ENCODE measurements at regions not wholly inside any gene's neighbourhood (a gene's known extent, or its start where the extent isn't known, plus 50 kb on each side); places are given as distances from the start of the nearest gene placed in this dataset.
"Not testable (repeated sequence)": the region's sequence is repeated elsewhere in the genome, so short reads cannot be mapped to it uniquely, and the experiment has no call there.

- peak in 1 of 2 experiments; percentile 32 for DNase-seq (ENCODE audit: low read depth in 2 of 2)
Observed at GRCh38 chr6:132199343-132199742, 201.9 kb downstream of the MOXD1 start.

- no peak for DNase-seq (ENCODE audit: low read depth in 2 of 2)
Observed at GRCh38 chr6:132198896-132199295, 202.4 kb downstream of the MOXD1 start.

DNA sequence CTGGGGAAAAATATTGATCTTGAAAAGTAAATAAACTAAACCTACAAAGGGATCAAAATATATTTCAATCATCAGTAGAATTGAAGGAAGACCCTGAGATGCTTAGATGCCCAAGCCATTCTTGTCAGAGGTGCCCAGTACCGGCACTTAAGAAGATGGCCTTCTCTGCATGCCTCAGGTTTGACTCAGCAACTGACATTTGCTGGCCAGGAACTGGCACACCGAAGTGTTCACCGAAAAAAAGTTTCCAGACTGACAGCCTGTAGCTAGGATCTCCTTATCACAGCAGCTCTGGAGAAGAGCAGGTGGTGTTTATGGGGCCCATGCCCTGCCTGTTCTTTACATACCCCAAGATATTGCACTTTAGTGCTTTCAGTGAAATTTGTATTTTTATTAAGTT lies 203.2 kb downstream of the MOXD1 start:
- DNase-seq (ENCODE audit: low read depth in 2 of 2): no peak

- DNase-seq (ENCODE audit: low read depth in 2 of 2): no peak
Observed at GRCh38 chr6:132194529-132194928, 206.7 kb downstream of the MOXD1 start.

GRCh38 chr6:132192631-132193030 lies 208.6 kb downstream of the MOXD1 start:
- DNase-seq (ENCODE audit: low read depth in 2 of 2): no peak

DNA sequence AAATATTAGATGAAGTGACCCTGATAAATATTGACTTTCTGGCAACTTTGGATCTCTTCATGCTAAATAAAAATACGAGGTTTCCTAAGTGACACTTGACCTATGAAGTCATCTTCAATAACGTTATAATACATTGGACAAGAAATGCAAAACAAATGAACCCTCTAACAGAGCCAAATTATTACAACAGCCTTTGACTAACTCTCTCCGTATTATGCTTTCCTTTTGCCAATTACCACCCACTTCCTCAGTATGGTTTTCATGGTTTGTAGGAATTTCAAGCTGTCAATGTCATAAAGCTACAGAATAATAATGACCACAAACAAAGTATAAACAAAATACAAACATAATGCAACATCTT lies 210.5 kb downstream of the MOXD1 start:
- peak in 1 of 2 experiments; percentile 16 for DNase-seq (ENCODE audit: low read depth in 2 of 2)

DNA sequence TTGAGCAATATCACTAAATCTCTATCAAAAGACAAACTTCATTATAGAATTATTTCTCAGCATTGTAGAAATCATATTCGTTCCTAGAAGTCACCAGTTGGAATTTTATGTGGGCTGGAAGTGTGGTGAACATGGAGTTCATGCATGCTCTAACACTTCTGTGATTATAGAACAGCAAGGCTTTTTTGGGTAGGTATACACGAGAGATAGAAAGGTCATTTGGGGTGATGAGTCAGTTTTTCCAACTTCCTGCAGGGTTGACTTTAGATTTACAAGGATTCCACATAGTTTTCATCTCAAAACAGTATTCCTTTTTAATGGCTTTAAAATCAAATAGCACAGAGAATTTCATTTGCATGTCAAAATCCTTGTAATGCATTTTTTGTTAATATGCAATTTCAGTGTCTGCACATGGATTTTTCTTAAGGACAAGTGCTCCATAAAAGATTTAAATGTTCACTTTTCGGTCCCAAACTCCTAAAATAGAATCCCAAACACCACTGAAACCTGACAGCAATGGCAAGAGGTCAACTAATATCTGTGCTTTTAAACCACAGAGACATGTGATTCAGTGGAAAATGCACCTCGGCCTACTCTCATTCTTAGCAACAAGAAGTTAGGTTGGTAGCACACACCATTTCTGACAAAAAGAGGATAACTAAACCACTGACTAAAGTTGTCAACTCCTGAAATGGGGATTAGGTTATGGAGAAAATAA lies 211.0 kb downstream of the MOXD1 start:
- DNase-seq (ENCODE audit: low read depth in 2 of 2): peak; percentile 18 to 23

- peak; percentile 65 for DNase-seq (ENCODE audit: low read depth in 2 of 2)
Observed at GRCh38 chr6:132188556-132189264, 212.6 kb downstream of the MOXD1 start.

- no peak for DNase-seq (ENCODE audit: low read depth in 2 of 2)
Observed at GRCh38 chr6:132187816-132188215, 213.5 kb downstream of the MOXD1 start.

GRCh38 chr6:132184966-132185365 lies 216.3 kb downstream of the MOXD1 start:
- not testable (repeated sequence) for DNase-seq (ENCODE audit: low read depth in 2 of 2)

DNA sequence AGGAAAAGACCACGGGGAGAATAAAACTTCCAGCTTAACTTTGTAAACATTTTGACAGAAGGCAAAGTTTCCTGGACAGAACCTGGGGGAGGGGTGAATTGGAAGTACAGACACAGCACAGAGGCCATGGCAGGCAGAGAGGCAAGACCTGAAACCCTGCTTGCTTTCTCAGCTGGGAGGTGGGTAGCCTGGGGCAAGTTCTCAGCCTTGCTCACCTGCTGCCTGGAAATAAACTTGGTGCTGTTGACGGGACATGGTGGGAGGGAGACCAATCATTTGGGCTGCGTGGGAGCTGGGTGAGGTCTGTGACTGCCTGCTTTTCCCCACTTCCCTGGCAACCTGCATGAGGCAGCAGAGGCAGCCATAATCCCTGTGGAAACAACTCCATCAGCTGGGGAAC lies 221.3 kb downstream of the MOXD1 start:
- no peak for DNase-seq (ENCODE audit: low read depth in 2 of 2)

DNA sequence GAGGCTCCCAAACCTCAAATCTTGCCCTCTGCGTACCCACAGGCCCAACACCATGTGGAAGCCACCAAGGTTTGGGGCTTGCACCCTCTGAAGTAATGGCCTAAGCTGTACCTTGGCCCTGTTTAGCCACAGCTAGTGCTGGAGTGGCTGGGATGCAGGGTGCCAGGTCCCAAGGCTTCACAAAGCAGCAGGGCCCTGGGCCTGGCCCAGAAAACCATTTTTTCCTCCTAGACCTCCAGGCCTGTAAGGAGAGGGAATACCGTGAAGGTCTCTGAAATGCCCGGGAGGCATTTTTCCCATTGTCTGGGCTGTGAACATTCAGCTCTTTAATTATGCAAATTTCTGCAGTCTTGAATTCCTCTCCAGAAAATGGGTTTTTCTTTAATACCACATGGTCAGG lies 223.7 kb upstream of the CCN2 start:
- no peak for DNase-seq (ENCODE audit: low read depth in 2 of 2)

DNA sequence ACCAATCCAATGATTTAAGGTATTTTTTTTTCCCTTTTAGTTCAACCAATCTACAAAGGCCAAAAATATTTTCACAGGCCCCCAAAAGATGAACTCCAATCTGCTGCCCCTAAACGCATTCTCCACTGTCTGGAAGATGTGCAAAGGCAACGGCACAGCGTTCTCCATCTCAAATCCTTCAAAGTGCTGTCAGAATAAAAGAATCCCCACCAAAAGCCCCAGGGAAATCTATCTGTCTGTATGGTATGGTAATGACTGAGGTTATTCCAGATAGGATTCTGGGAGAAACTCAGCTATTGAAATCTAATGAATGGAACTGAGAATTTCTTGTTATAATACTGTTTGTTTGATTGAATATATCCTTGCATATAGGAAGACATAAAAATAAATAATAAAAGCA lies 217.8 kb upstream of the CCN2 start:
- no peak for DNase-seq (ENCODE audit: low read depth in 2 of 2)

DNA sequence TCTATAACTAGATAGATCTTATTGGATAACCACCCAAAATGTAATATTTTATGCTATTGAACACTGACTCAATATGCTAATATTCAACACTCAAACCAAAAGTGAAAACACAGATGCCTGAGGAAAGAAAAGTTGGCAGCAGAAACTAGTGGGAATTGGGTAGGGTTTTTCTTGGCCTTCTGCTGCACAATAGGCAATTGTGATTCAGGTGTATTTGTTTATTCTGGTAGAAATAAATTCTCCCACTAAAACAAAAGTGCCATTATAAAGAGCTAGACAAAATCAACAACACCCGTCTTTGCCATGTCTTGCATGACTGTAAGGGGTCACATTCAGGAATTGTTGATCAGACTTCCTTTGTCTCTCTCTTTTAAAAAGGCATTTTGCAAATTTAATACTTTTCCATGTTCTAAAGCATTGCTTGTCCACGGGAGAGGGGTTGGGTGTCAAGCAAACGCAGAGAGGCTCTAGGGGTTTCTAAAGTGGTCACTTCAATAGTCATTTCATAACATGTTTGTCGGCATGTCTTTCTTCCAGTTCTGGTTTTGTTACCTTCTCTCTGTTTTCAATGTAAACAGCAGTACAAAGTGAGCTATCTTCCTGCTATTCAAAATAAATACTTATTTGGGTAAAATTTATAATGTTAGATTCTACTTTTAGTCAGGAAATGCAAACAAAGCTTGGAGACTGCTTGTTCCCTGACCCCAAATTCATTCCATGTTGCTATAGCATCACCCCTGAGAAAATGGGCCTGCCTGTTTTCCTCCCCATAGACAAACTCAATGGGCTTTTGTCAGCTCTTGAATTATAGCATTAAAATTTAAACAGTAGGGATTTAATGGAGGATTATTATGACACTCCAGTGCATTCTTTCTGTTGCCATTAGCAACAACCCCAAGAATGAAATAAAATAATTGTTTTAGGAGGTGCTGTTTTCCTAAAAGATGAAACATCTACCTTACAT lies 217.0 kb upstream of the CCN2 start:
- DNase-seq (ENCODE audit: low read depth in 2 of 2): no peak

GRCh38 chr6:132166526-132167051 lies 215.4 kb upstream of the CCN2 start:
- no peak for DNase-seq (ENCODE audit: low read depth in 2 of 2)

DNA sequence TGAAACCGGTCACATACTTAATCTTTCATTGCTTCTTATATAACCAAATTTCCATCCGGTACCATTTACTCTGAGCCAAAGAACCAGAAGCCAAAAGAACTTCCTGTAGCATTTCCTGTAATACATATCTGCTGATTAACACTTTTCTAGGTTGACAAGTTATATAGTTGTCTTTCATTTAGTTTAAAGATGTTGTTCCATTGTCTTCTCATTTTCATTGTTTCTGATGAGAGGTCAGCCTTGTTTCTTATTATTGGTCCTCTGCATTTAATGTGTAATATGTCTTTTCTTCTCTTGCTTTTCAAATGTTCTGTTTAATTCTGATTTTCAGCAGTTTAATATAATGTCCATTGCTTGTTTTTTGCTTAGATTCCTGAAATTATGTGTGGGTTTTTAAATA lies 214.5 kb upstream of the CCN2 start:
- no peak for DNase-seq (ENCODE audit: low read depth in 2 of 2)

- DNase-seq (ENCODE audit: low read depth in 2 of 2): peak; percentile 40 to 48
Observed at GRCh38 chr6:132161283-132161682, 210.1 kb upstream of the CCN2 start.

- DNase-seq (ENCODE audit: low read depth in 2 of 2): peak; percentile 98 to 99
Observed at GRCh38 chr6:132153221-132153898, 202.2 kb upstream of the CCN2 start.

DNA sequence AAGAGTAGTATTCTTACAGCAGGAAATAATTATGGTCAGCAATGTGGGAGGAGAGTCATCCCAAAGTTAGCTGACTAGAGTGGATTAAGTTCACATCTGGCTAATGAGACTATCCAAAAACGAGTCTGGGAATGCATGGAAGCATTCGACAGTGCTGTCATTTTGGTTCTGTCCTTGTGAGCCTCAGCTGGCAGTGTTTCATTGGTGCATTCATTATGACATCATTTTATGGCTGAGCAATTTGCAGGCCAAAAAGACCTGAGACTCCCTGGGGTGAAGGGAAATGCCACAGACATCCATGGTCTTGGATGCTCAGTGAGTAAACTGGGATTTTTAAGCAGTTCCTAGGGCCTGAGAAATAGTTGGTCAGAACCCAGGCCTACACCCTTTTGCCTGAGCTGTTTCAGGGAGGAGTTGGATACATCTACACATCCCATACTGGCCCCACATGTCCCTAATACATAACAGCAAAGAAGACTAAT lies 196.4 kb upstream of the CCN2 start:
- peak; percentile 100 for DNase-seq (ENCODE audit: low read depth in 2 of 2)

GRCh38 chr6:132144456-132144855 lies 193.3 kb upstream of the CCN2 start:
- DNase-seq (ENCODE audit: low read depth in 2 of 2): no peak

- DNase-seq (ENCODE audit: low read depth in 2 of 2): no peak
Observed at GRCh38 chr6:132143258-132143657, 192.1 kb upstream of the CCN2 start.
